Testis (tissue), 2 donors: ENCODE measurements at regions not wholly inside any gene's neighbourhood (a gene's known extent, or its start where the extent isn't known, plus 50 kb on each side); places are given as distances from the start of the nearest gene placed in this dataset.

Source experiments
- POLR2A ChIP-seq: fragments of 450-650 bp; IDR thresholded peaks from one replicate; pipeline ENCODE4 v1.6.1; 2017; ENCODE audit warnings: antibody characterized with exemption, mild to moderate bottlenecking, moderate library complexity
- TF ChIP-seq, protein P1 (sequence below), 3 experiments: fragments of 450-650 bp in 2 of 3; fragments of 200-600 bp in 1 of 3; sonication (generic) in 1 of 3; IDR thresholded peaks; one replicate each; pipeline ENCODE4 v1.5.1; 2016 to 2019; ENCODE audit warnings: antibody characterized with exemption in 3 of 3, mild to moderate bottlenecking in 2 of 3, moderate library complexity in 1 of 3

DNA sequence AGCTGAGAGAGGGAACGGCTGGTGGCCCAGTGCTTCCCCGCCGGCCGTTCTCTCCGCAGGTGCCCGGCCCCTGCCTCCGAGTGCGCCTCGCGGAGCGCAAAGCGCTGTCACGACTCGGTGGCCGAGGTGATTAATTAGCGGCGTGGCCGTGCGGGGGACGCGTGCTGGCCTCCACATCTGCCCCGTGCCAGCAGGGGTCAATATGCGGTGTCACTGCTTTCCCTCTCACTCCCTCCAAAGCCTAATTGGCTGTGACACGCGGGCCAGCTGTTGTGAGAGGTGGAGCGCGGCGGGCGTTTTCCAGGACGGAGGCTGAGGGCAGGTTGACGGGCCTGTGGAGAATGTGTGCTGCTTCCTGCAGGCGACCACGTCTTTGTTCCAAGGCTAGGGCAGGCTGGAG lies 239.0 kb downstream of the LMX1A start:
- TF ChIP-seq, protein P1, sequence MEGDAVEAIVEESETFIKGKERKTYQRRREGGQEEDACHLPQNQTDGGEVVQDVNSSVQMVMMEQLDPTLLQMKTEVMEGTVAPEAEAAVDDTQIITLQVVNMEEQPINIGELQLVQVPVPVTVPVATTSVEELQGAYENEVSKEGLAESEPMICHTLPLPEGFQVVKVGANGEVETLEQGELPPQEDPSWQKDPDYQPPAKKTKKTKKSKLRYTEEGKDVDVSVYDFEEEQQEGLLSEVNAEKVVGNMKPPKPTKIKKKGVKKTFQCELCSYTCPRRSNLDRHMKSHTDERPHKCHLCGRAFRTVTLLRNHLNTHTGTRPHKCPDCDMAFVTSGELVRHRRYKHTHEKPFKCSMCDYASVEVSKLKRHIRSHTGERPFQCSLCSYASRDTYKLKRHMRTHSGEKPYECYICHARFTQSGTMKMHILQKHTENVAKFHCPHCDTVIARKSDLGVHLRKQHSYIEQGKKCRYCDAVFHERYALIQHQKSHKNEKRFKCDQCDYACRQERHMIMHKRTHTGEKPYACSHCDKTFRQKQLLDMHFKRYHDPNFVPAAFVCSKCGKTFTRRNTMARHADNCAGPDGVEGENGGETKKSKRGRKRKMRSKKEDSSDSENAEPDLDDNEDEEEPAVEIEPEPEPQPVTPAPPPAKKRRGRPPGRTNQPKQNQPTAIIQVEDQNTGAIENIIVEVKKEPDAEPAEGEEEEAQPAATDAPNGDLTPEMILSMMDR (IDR thresholded peaks at IDR 0.05): no peak
- TF ChIP-seq POLR2A: no peak
